ENCODE measurements at regions not wholly inside any gene's neighbourhood (a gene's known extent, or its start where the extent isn't known, plus 50 kb on each side); places are given as distances from the start of the nearest gene placed in this dataset.
"Not testable (repeated sequence)": the region's sequence is repeated elsewhere in the genome, so short reads cannot be mapped to it uniquely, and the experiment has no call there.

GRCh38 chr1:5623399-5623798 lies 368.8 kb downstream of the NPHP4 start:
- no peak for DNase-seq

GRCh38 chr1:5622412-5622811 lies 369.8 kb downstream of the NPHP4 start:
- DNase-seq, result no peak

- DNase-seq, result no peak
Observed at GRCh38 chr1:5621692-5622091, 370.5 kb downstream of the NPHP4 start.

GRCh38 chr1:5620997-5621396 lies 371.2 kb downstream of the NPHP4 start:
- no peak for DNase-seq

GRCh38 chr1:5620418-5620817 lies 371.8 kb downstream of the NPHP4 start:
- DNase-seq, result no peak

- no peak for DNase-seq
Observed at GRCh38 chr1:5619469-5619868, 372.8 kb downstream of the NPHP4 start.

- DNase-seq, result no peak
Observed at GRCh38 chr1:5617546-5617945, 374.7 kb downstream of the NPHP4 start.

GRCh38 chr1:5617179-5617520 lies 375.1 kb downstream of the NPHP4 start:
- no peak for DNase-seq

- no peak for DNase-seq
Observed at GRCh38 chr1:5616366-5617178, 375.7 kb downstream of the NPHP4 start.

GRCh38 chr1:5615076-5615475 lies 377.1 kb downstream of the NPHP4 start:
- DNase-seq, result no peak

GRCh38 chr1:5613900-5614299 lies 378.3 kb downstream of the NPHP4 start:
- DNase-seq, result no peak

GRCh38 chr1:5611851-5612250 lies 380.4 kb downstream of the NPHP4 start:
- no peak for DNase-seq

GRCh38 chr1:5611431-5611830 lies 380.8 kb downstream of the NPHP4 start:
- no peak for DNase-seq

GRCh38 chr1:5610432-5610831 lies 381.8 kb downstream of the NPHP4 start:
- no peak for DNase-seq

GRCh38 chr1:5603353-5604104 lies 388.7 kb downstream of the NPHP4 start:
- DNase-seq, result no peak

GRCh38 chr1:5602718-5603117 lies 389.5 kb downstream of the NPHP4 start:
- not testable (repeated sequence) for DNase-seq

- DNase-seq, result no peak
Observed at GRCh38 chr1:5601516-5601915, 390.7 kb downstream of the NPHP4 start.

- no peak for DNase-seq
Observed at GRCh38 chr1:5599541-5599940, 392.7 kb downstream of the NPHP4 start.

GRCh38 chr1:5598824-5599395 lies 393.3 kb downstream of the NPHP4 start:
- no peak for DNase-seq

- no peak for DNase-seq
Observed at GRCh38 chr1:5597991-5598823, 394.0 kb downstream of the NPHP4 start.

GRCh38 chr1:5597171-5597850 lies 394.9 kb downstream of the NPHP4 start:
- no peak for DNase-seq

GRCh38 chr1:5596651-5597050 lies 395.6 kb downstream of the NPHP4 start:
- no peak for DNase-seq
